ENCODE measurements at regions not wholly inside any gene's neighbourhood (a gene's known extent, or its start where the extent isn't known, plus 50 kb on each side); places are given as distances from the start of the nearest gene placed in this dataset.

DNA sequence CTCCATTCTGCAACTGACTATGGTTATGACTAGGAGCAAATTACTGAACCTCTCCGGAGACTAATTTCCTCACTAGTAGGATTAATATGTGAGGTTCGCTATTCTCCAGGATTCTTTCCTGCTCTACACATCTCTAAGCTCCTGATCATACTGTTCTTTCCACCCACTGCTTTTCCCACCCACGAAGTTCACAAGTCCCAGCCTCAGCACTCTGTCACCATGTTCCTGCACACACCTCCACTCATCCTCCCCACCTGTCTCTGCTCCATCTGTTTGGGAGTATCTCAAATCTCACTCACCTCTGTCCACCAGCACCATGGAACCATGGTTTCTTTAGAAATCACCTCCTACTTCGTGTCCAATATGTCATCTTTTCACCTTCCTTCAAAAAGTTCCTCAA lies 185.3 kb downstream of the LRATD1 start:
- TF ChIP-seq, protein P1, sequence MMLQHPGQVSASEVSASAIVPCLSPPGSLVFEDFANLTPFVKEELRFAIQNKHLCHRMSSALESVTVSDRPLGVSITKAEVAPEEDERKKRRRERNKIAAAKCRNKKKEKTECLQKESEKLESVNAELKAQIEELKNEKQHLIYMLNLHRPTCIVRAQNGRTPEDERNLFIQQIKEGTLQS (IDR thresholded peaks at IDR 0.05): no peak
- no peak for TF ChIP-seq GABPA (IDR thresholded peaks at IDR 0.05 in 1 of 2, conservative IDR thresholded peaks at IDR 0.05 in 1 of 2)
- TF ChIP-seq, protein P2, sequence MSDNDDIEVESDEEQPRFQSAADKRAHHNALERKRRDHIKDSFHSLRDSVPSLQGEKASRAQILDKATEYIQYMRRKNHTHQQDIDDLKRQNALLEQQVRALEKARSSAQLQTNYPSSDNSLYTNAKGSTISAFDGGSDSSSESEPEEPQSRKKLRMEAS (IDR thresholded peaks at IDR 0.05): no peak
- TF ChIP-seq NR2F2 (IDR thresholded peaks at IDR 0.05): no peak
- no peak for TF ChIP-seq HNF4A (conservative IDR thresholded peaks at IDR 0.05)
- no peak for TF ChIP-seq JUND (IDR thresholded peaks at IDR 0.05)
- TF ChIP-seq FOXA1 (IDR thresholded peaks at IDR 0.05): no peak
- no peak for TF ChIP-seq SP1 (IDR thresholded peaks at IDR 0.05)
- TF ChIP-seq, protein P3, sequence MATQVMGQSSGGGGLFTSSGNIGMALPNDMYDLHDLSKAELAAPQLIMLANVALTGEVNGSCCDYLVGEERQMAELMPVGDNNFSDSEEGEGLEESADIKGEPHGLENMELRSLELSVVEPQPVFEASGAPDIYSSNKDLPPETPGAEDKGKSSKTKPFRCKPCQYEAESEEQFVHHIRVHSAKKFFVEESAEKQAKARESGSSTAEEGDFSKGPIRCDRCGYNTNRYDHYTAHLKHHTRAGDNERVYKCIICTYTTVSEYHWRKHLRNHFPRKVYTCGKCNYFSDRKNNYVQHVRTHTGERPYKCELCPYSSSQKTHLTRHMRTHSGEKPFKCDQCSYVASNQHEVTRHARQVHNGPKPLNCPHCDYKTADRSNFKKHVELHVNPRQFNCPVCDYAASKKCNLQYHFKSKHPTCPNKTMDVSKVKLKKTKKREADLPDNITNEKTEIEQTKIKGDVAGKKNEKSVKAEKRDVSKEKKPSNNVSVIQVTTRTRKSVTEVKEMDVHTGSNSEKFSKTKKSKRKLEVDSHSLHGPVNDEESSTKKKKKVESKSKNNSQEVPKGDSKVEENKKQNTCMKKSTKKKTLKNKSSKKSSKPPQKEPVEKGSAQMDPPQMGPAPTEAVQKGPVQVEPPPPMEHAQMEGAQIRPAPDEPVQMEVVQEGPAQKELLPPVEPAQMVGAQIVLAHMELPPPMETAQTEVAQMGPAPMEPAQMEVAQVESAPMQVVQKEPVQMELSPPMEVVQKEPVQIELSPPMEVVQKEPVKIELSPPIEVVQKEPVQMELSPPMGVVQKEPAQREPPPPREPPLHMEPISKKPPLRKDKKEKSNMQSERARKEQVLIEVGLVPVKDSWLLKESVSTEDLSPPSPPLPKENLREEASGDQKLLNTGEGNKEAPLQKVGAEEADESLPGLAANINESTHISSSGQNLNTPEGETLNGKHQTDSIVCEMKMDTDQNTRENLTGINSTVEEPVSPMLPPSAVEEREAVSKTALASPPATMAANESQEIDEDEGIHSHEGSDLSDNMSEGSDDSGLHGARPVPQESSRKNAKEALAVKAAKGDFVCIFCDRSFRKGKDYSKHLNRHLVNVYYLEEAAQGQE (IDR thresholded peaks at IDR 0.05): no peak
- no peak for TF ChIP-seq RAD21 (IDR thresholded peaks at IDR 0.05)
- no peak for TF ChIP-seq EGR1 (IDR thresholded peaks at IDR 0.05; ENCODE audit: low read depth in 2 of 2)
- no peak for TF ChIP-seq YY1 (IDR thresholded peaks at IDR 0.05)
- no peak for TF ChIP-seq FOXA2 (IDR thresholded peaks at IDR 0.05)
- no peak for TF ChIP-seq TAF1 (conservative IDR thresholded peaks at IDR 0.05)
- TF ChIP-seq, protein P4, sequence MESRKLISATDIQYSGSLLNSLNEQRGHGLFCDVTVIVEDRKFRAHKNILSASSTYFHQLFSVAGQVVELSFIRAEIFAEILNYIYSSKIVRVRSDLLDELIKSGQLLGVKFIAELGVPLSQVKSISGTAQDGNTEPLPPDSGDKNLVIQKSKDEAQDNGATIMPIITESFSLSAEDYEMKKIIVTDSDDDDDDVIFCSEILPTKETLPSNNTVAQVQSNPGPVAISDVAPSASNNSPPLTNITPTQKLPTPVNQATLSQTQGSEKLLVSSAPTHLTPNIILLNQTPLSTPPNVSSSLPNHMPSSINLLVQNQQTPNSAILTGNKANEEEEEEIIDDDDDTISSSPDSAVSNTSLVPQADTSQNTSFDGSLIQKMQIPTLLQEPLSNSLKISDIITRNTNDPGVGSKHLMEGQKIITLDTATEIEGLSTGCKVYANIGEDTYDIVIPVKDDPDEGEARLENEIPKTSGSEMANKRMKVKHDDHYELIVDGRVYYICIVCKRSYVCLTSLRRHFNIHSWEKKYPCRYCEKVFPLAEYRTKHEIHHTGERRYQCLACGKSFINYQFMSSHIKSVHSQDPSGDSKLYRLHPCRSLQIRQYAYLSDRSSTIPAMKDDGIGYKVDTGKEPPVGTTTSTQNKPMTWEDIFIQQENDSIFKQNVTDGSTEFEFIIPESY (IDR thresholded peaks at IDR 0.05): no peak
- Histone ChIP-seq H3K4me1 (ENCODE audit: control insufficient read depth in 4 of 4, insufficient read depth in 4 of 4, low read length in 3 of 4) (no peaks in the 10 kb centered on the region), H3K27me3 (ENCODE audit: control insufficient read depth in 4 of 4, insufficient read depth in 4 of 4, low read length in 3 of 4) (no peaks in the 10 kb centered on the region), H3K36me3 (ENCODE audit: control insufficient read depth in 4 of 4, insufficient read depth in 3 of 4, low read depth in 1 of 4, low read length in 3 of 4) (no peaks in the 10 kb centered on the region), H3K27ac (ENCODE audit: low read depth in 1 of 2, low read length in 2 of 2) (no peak overlapping the region), H3K9me3 (ENCODE audit: control insufficient read depth in 4 of 4, low read length in 3 of 4) (no peaks in the 10 kb centered on the region), H3K4me3 (ENCODE audit: low read depth in 1 of 3, low read length in 3 of 3) (no peak overlapping the region), H3K9ac (ENCODE audit: low read depth in 1 of 2, low read length in 2 of 2) (no peak overlapping the region)
- WGBS: 58% methylated on average over 4 of the region's 4 CpGs
- DNase-seq (ENCODE audit: low spot score): no peak

DNA sequence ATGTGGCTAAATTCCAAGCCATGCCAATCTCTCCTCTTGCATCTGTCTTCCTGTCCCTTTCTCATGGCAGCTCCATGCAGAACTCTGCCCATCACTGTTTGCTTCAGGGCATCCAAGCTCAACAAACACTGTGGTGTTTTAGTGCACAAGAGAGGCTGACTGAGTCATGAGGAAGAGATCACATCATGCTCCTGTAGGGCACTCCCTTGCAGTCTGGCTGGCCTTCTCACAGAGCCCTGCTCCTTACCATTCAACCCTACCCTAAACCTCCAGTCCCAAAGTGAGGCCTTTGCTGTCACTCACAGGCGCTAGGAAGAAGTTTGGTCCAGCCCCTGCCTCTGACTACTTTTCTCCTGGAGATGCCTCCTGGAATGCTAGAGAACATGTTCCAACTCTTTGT lies 194.0 kb downstream of the LRATD1 start:
- Histone ChIP-seq H3K9ac (ENCODE audit: low read depth in 1 of 2, low read length in 2 of 2) (no peak overlapping the region), H3K4me1 (ENCODE audit: control insufficient read depth in 4 of 4, insufficient read depth in 4 of 4, low read length in 3 of 4) (no peaks in the 10 kb centered on the region), H3K27me3 (ENCODE audit: control insufficient read depth in 4 of 4, insufficient read depth in 4 of 4, low read length in 3 of 4) (no peaks in the 10 kb centered on the region), H3K27ac (ENCODE audit: low read depth in 1 of 2, low read length in 2 of 2) (no peak overlapping the region), H3K36me3 (ENCODE audit: control insufficient read depth in 4 of 4, insufficient read depth in 3 of 4, low read depth in 1 of 4, low read length in 3 of 4) (no peaks in the 10 kb centered on the region), H3K9me3 (ENCODE audit: control insufficient read depth in 4 of 4, low read length in 3 of 4) (no peaks in the 10 kb centered on the region), H3K4me3 (ENCODE audit: low read depth in 1 of 3, low read length in 3 of 3) (no peak overlapping the region)
- WGBS: 82% methylated on average over 1 of the region's 1 CpG
- TF ChIP-seq, protein P2 (IDR thresholded peaks at IDR 0.05): no peak
- TF ChIP-seq RAD21 (IDR thresholded peaks at IDR 0.05) (no peak), JUND (IDR thresholded peaks at IDR 0.05) (no peak), NR2F2 (IDR thresholded peaks at IDR 0.05) (no peak), TAF1 (conservative IDR thresholded peaks at IDR 0.05) (no peak), HNF4A (conservative IDR thresholded peaks at IDR 0.05) (no peak)
- TF ChIP-seq, protein P4 (IDR thresholded peaks at IDR 0.05): no peak
- no peak for DNase-seq (ENCODE audit: low spot score)

All from liver (tissue), 7 donors.